Body of pancreas (tissue), 4 donors: ENCODE measurements at regions not wholly inside any gene's neighbourhood (a gene's known extent, or its start where the extent isn't known, plus 50 kb on each side); places are given as distances from the start of the nearest gene placed in this dataset.

Experiments
- CTCF ChIP-seq, 7 experiments: fragments of 450-650 bp in 4 of 7; fragments of 200-600 bp in 3 of 7; sonication (generic) in 3 of 7; IDR thresholded peaks; one replicate each; pipeline ENCODE4 v1.5.1; 2016 to 2019; ENCODE audit warnings: antibody characterized with exemption in 7 of 7
- POLR2A ChIP-seq, 3 donors: fragments of 450-650 bp; IDR thresholded peaks; one replicate each; pipeline ENCODE4 v1.6.1; 2016; ENCODE audit warnings: antibody characterized with exemption in 3 of 3, mild to moderate bottlenecking in 2 of 3

DNA sequence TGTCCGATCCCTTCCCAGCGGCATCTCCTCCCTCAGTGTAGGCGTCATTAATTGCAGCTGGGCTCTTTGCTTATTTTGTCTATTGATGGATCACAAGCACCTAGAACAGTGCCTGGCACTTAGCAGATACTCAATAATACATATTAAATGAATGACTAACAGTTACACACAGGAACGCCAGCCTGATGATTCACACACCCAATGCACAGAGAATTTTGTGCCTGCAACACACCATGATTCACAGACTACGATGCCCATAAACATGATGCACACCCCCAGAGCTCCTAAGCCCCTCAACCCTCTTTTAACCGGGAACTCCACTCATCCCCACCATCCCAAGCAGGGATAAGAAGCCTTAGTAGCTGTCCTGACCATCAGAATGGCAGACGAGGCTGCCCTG lies 66.6 kb upstream of the TMEM97 start:
- TF ChIP-seq CTCF (IDR thresholded peaks at IDR 0.05) = no peak
- TF ChIP-seq POLR2A (IDR thresholded peaks at IDR 0.05) = no peak
